Femur (tissue), 1 donor: ENCODE measurements at regions not wholly inside any gene's neighbourhood (a gene's known extent, or its start where the extent isn't known, plus 50 kb on each side); places are given as distances from the start of the nearest gene placed in this dataset.
A peak's percentile ranks its signal among the peaks of the same experiment; 100 is the strongest.

Experiments
- DNase-seq: peaks from one replicate; pipeline ENCODE4 v3.0.0-alpha.2; 2017

DNA sequence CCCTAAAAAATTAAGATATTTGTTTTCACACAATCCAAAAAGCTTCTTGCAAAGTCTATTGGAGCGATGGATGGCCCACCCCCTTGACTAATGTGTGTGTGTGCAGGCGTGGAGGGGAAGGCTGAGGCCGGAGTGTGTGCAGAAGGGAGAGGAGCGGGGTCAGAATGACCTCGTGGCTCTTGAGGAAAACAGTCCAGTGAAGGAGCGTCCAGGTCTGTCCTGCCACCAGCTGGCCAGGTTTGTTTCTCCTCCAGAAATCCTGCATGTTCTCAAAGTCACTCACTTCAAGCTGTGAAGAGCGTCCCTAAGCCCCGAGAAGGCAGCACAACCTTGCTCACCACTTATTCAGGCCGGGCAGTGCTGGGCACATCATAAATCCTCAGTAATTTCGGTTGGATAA, 69.5 kb upstream of the SSX2IP start:
- no peak for DNase-seq

DNA sequence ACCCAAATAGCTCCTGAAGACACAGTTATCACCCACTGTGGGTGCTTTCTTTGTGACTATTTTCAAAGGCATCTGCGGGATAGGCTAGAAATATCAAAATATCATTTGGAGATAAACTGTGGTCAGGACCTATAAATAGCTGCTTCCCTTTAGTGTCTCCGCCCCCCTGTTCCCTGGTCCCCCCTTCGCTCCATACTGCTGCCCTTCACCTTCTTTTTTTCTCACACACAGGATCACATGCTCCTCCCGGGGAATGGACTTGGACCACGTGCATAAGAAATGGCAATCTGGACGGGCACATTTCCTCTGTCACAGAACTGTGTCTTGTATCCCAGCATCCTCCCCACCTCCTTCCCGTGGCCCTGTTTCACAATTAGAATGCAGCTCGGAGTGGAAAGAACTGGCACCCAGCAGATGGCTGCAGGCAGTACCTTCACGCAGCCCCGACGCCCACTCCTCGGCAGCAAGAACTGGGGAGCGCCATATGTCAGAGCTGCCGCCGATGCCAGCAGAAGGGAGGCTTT, 68.8 kb upstream of the SSX2IP start:
- DNase-seq: no peak

DNA sequence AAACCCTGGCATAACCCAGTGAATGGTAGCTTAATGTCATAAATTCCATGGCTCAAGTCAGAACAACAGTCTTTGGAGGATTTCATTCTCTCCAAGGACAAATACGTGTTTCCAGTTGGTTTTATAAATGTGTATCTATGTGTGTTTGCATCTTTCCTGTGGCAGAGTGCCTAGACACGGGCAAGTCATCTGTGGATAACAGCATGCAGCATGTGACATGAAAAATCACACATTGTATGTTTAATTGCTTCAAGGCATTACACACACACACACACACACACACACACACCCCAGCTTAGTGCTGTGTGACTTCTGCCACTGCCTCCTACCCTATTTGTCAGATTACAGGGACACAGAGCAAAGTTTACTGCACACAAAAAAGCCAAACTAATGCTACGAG, 68.2 kb upstream of the SSX2IP start:
- DNase-seq: no peak

DNA sequence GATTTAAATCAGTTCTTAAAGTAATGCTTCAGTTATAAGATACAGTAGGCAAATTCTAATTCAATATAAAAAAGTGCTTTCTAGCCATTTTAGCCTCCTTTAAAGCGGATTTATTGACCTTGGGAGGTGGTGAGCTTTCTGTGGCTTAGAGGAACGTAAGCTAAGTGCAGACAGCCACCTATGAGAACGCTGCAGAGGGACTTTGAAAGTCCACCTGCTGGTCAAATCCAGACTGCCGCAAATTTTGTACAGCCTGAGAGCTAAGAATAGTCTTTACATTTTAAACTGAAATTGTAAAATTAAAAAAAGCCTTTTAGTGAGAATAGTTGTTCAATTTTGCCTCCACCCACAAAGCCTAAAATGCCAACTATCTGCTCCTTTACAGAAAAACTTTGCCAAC, 67.0 kb upstream of the SSX2IP start:
- no peak for DNase-seq

DNA sequence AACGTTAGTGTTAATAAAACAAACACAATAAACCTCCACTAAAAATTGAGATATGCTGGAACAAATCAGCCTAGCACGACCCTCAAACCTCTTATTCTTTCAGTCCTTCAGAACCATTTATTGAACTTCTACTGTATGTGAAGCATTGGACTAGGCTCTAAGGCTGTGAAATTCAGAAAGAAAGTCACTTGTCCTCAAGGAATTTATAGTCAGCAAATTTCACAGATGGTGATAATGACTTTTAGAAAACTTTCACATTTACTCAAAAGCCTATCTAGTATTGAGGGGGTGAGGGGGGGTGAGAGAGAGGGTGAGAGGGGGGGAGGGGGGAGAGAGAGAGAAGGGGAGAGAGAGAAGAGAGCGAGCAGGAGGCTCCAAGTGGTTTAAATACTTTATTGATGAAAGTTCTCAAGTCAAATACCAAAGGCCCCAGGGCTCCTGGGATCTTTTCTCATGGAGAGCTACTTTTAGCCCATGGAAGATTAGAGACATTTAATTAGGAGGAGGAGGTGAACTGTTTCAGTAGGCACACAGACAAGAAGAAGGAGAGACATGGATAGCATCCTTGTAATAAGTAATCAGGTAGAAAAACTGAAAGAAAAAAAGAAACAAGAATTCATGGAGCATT, 66.3 kb upstream of the SSX2IP start:
- no peak for DNase-seq

DNA sequence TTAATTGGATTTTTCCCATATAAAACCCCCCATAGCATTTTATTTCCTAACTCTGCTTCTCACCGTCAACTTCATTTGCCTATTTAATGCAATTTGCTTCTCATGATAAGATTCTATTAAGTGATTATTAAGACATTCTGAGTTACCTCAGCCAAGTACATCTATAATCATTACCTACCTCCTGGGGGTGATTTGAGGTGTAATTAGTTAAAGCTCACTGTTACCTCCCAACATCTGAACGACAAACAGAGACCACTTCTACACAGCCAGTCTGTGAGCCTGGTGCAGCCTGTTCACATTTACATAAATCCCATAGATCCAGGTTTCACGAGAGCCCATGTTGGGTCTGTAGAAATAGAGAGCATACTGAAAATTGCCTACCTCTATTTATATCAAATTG, 65.7 kb upstream of the SSX2IP start:
- no peak for DNase-seq

DNA sequence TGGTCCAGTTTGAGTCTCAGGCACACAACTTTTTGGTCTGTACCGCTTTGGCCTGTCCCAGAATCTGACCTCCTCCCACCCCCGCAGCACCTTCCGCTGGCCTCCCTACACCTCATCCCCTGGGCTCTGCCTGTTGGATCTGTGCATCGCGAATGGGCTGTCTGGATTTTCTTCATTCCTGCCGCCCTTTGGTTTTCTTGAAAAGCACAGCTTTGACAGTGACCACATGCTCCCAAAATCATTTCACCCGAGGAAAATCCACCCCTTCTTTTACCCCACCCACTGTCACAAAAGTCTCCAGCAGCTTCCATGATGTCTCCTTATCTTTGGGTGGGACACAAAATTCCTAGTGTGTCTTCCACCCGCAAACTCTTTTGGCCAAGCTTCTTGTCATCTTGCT, 65.0 kb upstream of the SSX2IP start:
- DNase-seq: no peak

DNA sequence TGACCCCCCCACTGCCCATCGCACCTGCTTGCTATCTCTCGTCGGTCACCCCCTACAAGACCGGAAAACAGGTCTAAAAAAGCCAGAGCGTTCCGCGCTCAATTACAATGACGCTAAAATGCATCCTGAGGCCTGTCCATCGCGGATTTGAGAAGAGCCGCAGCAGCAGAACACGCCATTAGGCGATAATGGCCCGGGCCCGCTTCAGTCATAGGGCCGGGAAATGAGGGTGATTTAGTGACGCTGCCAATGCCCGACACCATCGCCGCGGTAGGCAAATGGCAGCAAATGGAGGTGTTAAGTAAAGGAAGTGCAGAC, 64.1 kb upstream of the SSX2IP start:
- no peak for DNase-seq

DNA sequence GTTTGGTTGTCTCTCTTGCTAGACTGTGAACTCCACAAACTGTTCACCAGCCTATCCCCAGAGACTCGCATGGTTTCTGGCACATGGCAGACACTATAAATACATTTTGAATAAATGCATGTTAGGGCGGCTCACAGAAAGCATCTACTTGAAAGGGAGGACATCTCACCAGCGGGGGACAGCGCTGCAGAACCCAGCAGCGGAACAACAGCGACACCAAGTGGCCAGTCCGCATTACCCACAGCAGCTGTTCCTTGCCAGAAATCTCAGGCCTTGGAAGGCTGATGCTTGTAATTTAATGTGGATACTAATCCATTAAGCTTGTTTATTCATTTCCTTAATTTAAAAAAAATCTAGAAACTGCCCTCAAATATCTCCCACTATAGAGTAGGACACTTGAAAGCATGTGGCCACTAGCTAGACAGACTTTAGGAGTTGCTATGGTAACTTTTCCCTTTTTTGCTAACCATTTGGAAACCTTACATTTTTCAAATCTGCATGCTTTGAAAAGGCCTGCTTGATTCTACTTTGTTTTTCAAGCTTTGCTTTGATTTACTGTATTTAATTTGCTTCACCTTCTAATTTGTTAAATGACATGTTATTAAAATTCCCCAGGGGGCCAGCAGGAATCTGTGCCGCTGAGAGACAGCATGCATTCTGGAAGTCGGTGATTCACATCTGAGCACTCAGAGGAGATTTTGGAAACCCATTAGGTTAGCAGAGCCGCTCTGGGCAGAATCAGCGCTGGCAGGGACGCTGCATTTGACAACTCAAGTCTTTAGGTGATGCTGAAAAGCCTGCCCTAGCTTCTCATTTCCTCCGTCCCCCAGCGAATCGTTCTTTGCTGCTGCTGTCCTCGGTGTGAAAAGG, 63.5 kb upstream of the SSX2IP start:
- peak; percentile 77 for DNase-seq

DNA sequence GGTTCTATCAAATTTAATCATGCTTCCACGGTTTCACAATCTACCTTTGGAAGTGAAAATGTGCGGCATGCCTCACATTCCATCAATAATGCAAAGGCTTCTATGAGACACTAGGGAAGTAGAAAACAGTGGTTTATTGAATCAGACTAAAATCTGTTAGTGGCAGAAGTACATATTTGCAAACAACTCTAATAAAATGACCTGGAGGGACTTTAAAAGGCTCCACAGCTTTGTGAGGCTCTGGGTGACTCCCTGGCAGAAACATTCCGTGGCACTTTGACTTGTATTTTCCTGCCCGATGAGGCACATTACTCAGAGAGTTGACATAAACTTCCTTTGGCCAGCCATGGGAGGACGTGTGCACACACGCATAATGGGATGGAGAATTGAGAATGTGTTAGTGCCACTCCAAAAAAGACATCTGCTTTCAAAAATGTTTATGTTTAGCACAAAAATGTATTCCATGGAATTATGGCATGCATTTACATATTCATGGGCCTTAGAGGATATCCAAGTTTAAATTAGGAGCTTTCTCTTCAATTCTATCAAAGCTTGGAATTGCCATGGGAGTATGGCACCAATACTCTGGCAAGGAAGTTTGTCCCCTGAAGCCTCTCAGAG, 60.0 kb upstream of the SSX2IP start:
- DNase-seq: no peak

DNA sequence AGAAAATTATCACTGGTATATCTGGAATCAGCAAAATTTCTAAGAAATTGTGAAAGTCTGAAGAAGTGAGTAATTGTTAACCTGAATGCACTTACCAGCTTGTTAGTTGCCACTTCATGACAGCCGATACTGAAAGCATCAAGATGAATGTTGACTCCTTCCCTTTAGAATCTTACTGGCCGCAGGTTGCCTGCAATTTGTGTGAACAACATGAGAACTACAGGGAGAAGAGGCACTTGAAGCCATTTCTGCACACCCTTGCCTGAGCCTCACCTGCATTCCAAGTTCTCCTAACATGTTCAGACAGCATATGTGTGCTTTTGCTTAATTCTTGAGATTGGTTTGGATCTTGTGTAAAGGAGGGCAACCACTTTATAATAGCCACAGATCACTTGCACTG, 59.2 kb upstream of the SSX2IP start:
- DNase-seq: no peak

DNA sequence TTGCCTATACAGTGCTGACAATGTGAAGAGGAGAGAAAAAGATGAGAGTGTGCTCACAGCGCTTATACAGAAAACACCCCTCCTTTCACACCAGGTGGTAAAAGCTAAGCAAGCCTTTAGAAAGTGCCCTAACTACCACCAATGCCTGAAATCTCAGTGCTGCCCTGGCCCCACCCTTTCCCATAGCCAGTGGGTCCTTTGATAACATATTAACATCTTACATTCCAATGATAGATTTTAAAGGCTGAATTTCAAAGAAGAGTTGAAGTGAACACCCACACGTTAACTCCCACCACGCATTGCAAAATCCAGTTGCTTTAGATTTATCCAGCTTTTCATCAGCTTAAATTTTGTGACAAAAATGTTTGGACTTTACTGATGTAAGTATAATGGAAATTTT, 58.1 kb upstream of the SSX2IP start:
- no peak for DNase-seq

DNA sequence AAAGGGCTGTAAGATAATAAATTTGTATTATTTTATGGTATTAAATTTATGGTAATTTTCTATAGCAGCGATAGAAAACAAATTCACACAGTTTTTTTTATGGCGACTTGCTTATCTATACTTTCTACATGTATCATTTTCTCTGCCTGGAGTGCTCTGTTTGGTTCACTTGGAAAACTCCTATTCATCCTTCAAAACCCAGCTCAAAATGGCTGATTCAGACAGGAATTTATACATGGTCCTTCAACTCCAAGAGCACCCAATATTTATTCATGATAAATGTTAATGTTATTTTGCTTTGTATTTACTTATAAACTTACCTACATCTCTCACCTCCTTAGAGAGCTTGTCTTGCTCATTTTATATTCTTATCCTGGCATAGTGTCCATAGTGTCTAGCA, 55.6 kb upstream of the SSX2IP start:
- DNase-seq: no peak

DNA sequence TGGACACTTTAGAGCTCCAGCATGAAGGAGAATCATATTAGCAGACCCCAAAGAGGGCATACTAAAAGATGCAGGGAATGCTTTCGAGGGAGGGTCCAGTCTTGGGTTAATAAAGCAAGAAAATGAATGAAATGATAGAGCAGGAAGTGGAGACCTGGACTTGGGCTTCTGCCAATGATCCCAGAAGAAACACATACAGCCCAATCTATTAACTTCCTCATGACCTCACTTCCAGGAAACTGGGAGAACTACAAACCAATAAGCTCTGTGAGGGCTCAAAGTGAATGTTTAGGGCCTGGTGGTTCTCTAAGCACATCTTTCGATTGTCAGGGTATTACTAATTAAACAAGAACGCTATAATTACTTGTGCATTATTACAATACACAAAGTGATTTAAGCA, 53.6 kb upstream of the SSX2IP start:
- DNase-seq: no peak

DNA sequence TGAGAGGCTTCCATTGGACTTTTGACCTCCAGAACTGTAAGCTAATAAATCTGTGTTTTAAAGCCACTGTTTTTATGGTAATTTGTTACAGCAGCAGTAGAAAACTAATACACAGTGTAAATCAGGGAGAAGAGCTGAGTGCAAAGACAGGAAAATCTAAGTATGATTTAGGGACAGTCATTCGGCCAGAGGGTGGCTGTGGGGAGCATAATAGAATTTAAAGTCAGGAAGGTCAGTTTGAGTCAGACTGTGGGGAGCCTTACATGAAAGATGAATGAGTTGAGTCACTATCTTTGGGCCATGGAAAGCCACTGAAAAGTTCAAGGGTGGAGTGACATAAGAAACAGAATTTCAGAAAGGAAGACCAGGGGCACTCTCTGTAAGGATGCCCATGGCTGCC, 52.4 kb upstream of the SSX2IP start:
- no peak for DNase-seq

DNA sequence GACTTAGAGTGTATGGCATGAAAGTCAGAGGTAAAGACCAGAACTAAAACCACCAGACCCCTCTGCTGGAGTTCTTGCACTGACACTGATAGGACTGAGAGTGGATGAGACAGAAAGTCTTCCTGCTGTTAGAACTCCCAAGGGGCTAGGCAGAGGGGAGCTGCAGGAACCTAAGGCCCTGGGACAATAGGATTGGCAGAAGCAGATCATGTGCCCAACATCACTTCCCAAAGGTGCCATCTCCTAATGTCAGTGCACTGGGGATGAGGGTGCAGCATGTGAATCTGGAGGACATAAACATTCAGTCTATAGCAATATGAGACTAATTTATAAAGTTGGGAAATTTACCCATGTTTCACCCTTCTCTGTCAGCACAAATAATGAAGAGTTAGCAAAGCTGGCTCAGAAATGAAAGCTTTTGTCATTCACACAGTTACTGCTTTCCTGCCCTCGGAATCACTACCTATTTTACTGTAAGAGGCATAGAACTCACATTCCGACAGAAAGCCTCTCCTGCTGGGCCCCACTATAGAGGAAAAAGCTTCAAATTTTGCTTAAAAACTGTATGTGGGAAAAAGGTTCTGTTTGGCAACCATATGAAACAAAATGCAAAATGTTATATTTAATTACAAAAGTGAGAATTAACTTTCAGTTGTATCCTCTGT, 49.9 kb upstream of the SSX2IP start:
- no peak for DNase-seq
